GM12878 (cell line): ENCODE measurements at regions not wholly inside any gene's neighbourhood (a gene's known extent, or its start where the extent isn't known, plus 50 kb on each side); places are given as distances from the start of the nearest gene placed in this dataset.

ENCODE experiments used
- ATAC-seq: fragments of 200-7000 bp; cut with Tn5 transposase; 3 replicates; pipeline ENCODE4 v1.9.1; 2020; ENCODE audit warnings: mild to moderate bottlenecking, moderate library complexity
- BruUV-seq: library from RNA; stranded (reverse); fragments of 400-500 nt; replicated peaks from 2 replicates; lab custom pipeline; 2021; lab: Mats Ljungman, UMichigan
- CTCF ChIA-PET: fragments of 300-600 bp; sonication (Branson Sonifier 250); formaldehyde crosslinking; extraction: SDS; loops from one replicate; lab custom pipeline; 2021; ENCODE audit warnings: inconsistent platforms; lab: Yijun Ruan, JAX
- POLR2A ChIA-PET: fragments of 350-600 bp; formaldehyde crosslinking; extraction: SDS; loops from one replicate; lab custom pipeline; 2021; ENCODE audit warnings: inconsistent platforms; lab: Charles Lee
- RAD21 ChIA-PET: fragments of 300-600 bp; sonication (Branson Sonifier 250); formaldehyde crosslinking; loops from one replicate; lab custom pipeline; 2023; ENCODE audit warnings: antibody characterized with exemption; ENCODE audit not compliant: unreplicated experiment; lab: Charles Lee
- SMC1A ChIA-PET: fragments of 300-600 bp; sonication (Branson Sonifier 250); formaldehyde crosslinking; loops from one replicate; lab custom pipeline; 2023; ENCODE audit not compliant: unreplicated experiment, uncharacterized antibody; lab: Charles Lee
- DNase-seq: peaks from one replicate; pipeline ENCODE4 v3.0.0-alpha.2; 2011; ENCODE audit warnings: low read depth, low spot score
- FAIRE-seq: peaks from 3 replicates; lab custom pipeline; 2011; peaks lifted over from hg19 to GRCh38; lab: Jason Lieb, UNC
- H2AFZ ChIP-seq: 2 replicates; pipeline ENCODE4 v1.6.0; 2011; ENCODE audit warnings: low read depth, low read length, control low read depth; ENCODE audit not compliant: control insufficient read depth
- H3K27ac ChIP-seq: 2 replicates; pipeline ENCODE4 v1.5.1; 2011; ENCODE audit warnings: control low read depth; ENCODE audit not compliant: control insufficient read depth, insufficient read depth
- H3K27me3 ChIP-seq, 2 experiments: replicated peaks in 1 of 2; 2 replicates each; pipeline versions ENCODE4 v1.6.0 to v1.6.1; 2011; ENCODE audit warnings: low read length in 1 of 2; ENCODE audit not compliant: control insufficient read depth in 2 of 2, insufficient read depth in 2 of 2
- H3K36me3 ChIP-seq, 2 experiments: 2 replicates each; pipeline ENCODE4 v1.5.1; 2011; ENCODE audit warnings: low read length in 1 of 2; ENCODE audit not compliant: control insufficient read depth in 2 of 2, insufficient read depth in 2 of 2
- H3K4me1 ChIP-seq: 2 replicates; pipeline ENCODE4 v1.6.1; 2011; ENCODE audit warnings: mild to moderate bottlenecking, low read length, moderate library complexity, mixed read lengths; ENCODE audit not compliant: control insufficient read depth, insufficient read depth
- H3K4me2 ChIP-seq: 2 replicates; pipeline ENCODE4 v1.6.0; 2011; ENCODE audit warnings: control low read depth; ENCODE audit not compliant: control insufficient read depth, insufficient read depth
- H3K4me3 ChIP-seq: fragments of 200-600 bp; sonication (generic); 2 replicates; pipeline ENCODE4 v1.5.1; 2016
- H3K79me2 ChIP-seq: 2 replicates; pipeline ENCODE4 v1.6.0; 2011; ENCODE audit warnings: low read length; ENCODE audit not compliant: control insufficient read depth, insufficient read depth
- H3K9ac ChIP-seq: 2 replicates; pipeline ENCODE4 v1.8.0; 2011; ENCODE audit warnings: low read length, control low read depth, mixed read lengths; ENCODE audit not compliant: control insufficient read depth, insufficient read depth
- H3K9me3 ChIP-seq: replicated peaks from 3 replicates; pipeline ENCODE4 v1.5.1; 2011; ENCODE audit warnings: mild to moderate bottlenecking, low read length; ENCODE audit not compliant: control insufficient read depth, insufficient read depth
- H4K20me1 ChIP-seq: 2 replicates; pipeline ENCODE4 v1.6.0; 2011; ENCODE audit not compliant: control insufficient read depth, insufficient read depth
- BCLAF1 ChIP-seq: fragments of 450-650 bp; IDR thresholded peaks from 2 replicates; pipeline ENCODE4 v1.6.1; 2017; ENCODE audit warnings: antibody characterized with exemption, mild to moderate bottlenecking, moderate library complexity
- CTCF ChIP-seq, 3 experiments: IDR thresholded peaks in 2 of 3; conservative IDR thresholded peaks in 1 of 3; 2 replicates each; pipeline ENCODE4 v1.5.1; 2011; ENCODE audit warnings: low read depth in 3 of 3, low read length in 3 of 3, mild to moderate bottlenecking in 3 of 3, control low read depth in 2 of 3, moderate library complexity in 2 of 3, inconsistent platforms in 1 of 3, mixed read lengths in 1 of 3; ENCODE audit not compliant: control insufficient read depth in 2 of 3, insufficient read depth in 1 of 3; ENCODE audit errors: extremely low read depth in 1 of 3
- HCFC1 ChIP-seq: fragments of 150-350 bp; IDR thresholded peaks from 2 replicates; pipeline ENCODE4 v1.6.1; 2014; ENCODE audit warnings: low read length
- MEF2B ChIP-seq: fragments of 450-650 bp; IDR thresholded peaks from 2 replicates; pipeline ENCODE4 v1.6.1; 2018; ENCODE audit warnings: mild to moderate bottlenecking, moderate library complexity; ENCODE audit not compliant: partially characterized antibody, poor library complexity, severe bottlenecking
- PAX5 ChIP-seq: IDR thresholded peaks from 2 replicates; pipeline ENCODE4 v1.6.1; 2011; ENCODE audit warnings: low read depth, low read length, borderline replicate concordance
- RUNX3 ChIP-seq: IDR thresholded peaks from 2 replicates; pipeline ENCODE4 v1.6.1; 2012; ENCODE audit warnings: low read length, inconsistent platforms
- WGBS: methylation state at CpG from one replicate; pipeline ENCODE4 v1.1.6; 2016; ENCODE audit warnings: low lambda C conversion rate; ENCODE audit not compliant: insufficient replicate concordance, insufficient coverage; ENCODE audit errors: missing lambda C conversion rate; 5-methylcytosine and 5-hydroxymethylcytosine counted together
- in situ Hi-C: fragments of 300-500 bp; cut with MboI; formaldehyde crosslinking; loops from 9 replicates; pipeline ENCODE4 v1.14.3; 2018; ENCODE audit warnings: mixed read lengths
- intact Hi-C: fragments of 100-400 bp; cut with micrococcal nuclease; formaldehyde crosslinking; loops from one replicate; pipeline ENCODE4 v1.14.2; 2022; ENCODE audit not compliant: unreplicated experiment

- no peak for ATAC-seq
- CTCF ChIA-PET: no interaction called here
These were observed 66.5 kb downstream of the SOWAHC start for GRCh38 chr2:109680523-109681297.

More at GRCh38 chr2:109680523-109681297, 66.5 kb downstream of the SOWAHC start:
- ChIA-PET RAD21 (no interaction called here), POLR2A (no interaction called here)
- no peaks in the 10 kb centered on the region; the same call in 1 of the 2 replicates for H3K4me1 ChIP-seq
- no peak overlapping the region for H3K9ac ChIP-seq
- no peaks in the 10 kb centered on the region for H3K79me2 ChIP-seq
- no peak overlapping the region for H2AFZ ChIP-seq
- no peak for DNase-seq
- no peak overlapping the region for H3K27ac ChIP-seq
- FAIRE-seq: no peak
- H4K20me1 ChIP-seq: no peaks in the 10 kb centered on the region
- H3K27me3 ChIP-seq: no peaks in the 10 kb centered on the region; a peak in 1 of 4 replicates
- H3K36me3 ChIP-seq: no peaks in the 10 kb centered on the region
- intact Hi-C loops: no loop called here
- TF ChIP-seq BCLAF1 (no peak), MEF2B (peak; percentile 42), RUNX3 (no peak), HCFC1 (no peak), PAX5 (no peak), CTCF (IDR thresholded peaks at IDR 0.05 in 2 of 3, conservative IDR thresholded peaks at IDR 0.05 in 1 of 3; ENCODE audit: control insufficient read depth in 2 of 3, extremely low read depth in 1 of 3, insufficient read depth in 1 of 3, low read depth in 3 of 3, low read length in 3 of 3) (no peak)
- TF ChIP-seq, all 136 proteins: peak for 1
- in situ Hi-C loops: no loop called here
- 56% methylated on average over 11 of the region's 11 CpGs for WGBS
- Histone ChIP-seq H3K4me3 (no peak overlapping the region), H3K9me3 (no peaks in the 10 kb centered on the region), H3K4me2 (0 out of 2 replicates have a peak overlapping the region, but pooled peaks have one; percentile 42)
- SMC1A ChIA-PET: no interaction called here
- BruUV-seq: no TSS peak
